HG03280 (cell line): ENCODE measurements at regions not wholly inside any gene's neighbourhood (a gene's known extent, or its start where the extent isn't known, plus 50 kb on each side); places are given as distances from the start of the nearest gene placed in this dataset.

Experiments used
- ATAC-seq: cut with Tn5 transposase; IDR thresholded peaks from one replicate; pipeline ENCODE4 v1.9.1; 2021; ENCODE audit warnings: mild to moderate bottlenecking, moderate library complexity; ENCODE audit not compliant: unreplicated experiment

DNA sequence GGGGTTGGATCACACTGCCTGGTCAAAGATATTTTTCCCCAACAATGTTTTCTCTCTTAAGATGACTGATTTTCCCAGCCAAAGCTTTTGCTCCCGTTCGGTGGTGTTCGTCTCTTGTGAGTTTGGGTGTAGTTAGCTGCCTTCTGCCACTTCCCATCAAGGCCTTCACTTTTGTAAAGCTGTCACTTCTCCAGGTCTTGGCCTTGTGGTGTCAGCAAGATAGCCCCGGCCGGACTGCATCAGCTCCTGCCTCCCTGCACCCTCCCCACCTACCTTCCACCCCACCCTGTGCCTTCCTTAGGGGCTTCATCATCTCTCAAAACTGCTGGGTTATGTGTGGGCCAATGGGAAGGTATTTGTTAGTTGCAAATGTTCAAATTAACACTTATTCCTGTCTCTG, 228.9 kb downstream of the BCL11A start:
- no peak for ATAC-seq

DNA sequence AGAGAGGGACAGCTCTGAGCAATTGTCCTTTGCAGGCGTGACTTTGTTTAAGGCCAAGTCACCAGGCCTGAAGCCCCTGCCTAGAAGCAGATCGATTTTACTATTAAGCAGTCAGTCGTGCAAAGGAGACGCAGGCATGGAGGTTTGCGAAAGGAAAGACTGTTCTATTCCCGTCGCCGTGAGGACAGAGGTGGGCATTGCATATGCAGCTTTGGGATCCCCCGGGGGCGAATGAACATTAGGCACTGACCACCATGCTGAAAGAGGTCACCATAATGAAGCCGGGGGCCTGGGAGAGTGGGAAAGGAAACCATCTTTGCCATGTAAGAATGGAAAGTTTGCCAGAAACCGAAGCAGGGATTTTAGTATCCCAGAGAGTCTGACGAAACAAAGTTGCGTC, 231.6 kb downstream of the BCL11A start:
- no peak for ATAC-seq

DNA sequence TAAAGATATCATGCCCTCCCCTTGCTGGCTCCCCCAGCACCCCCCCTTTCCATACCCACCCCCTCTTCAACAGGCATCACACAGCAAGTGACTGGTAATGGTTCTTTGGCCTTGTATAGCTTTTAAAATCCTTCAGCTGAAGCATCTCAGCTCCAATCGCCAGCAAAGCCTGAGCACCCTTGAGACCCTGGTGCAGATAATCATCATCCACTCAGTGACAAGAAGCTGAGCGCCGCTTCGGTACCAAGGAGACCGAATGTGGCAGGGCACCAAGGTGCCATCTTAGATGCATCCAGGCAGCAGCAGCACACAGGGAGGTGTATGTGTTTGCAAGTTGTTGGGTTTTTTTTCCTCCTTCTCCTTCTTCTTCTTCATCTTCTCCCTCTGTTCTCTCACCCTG, 232.7 kb downstream of the BCL11A start:
- ATAC-seq: no peak

DNA sequence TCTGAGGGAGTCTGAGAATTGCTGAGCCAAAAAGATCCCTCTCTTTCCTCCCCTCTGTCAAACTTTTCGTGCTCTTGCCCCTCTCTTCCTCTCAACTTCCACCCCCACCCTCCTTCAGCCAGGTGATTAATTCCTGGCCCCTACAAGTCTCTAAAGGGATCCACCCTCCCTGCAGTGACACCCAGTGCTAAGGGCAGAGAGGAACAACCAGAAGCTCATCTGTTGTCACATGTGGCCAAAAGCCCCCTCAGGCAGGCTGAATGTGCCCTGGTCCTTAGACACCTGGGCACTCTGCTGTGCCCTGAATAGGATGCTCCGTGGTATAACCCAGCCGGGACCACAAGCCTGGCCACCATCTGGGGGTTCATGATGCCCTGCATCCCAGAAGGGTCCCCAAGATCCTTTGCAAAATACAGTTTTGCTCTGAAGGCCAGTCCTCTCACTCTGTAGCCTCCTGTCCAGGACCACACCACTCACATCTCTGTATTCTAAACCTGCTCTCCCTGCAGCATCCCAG, 234.4 kb downstream of the BCL11A start:
- ATAC-seq: no peak

DNA sequence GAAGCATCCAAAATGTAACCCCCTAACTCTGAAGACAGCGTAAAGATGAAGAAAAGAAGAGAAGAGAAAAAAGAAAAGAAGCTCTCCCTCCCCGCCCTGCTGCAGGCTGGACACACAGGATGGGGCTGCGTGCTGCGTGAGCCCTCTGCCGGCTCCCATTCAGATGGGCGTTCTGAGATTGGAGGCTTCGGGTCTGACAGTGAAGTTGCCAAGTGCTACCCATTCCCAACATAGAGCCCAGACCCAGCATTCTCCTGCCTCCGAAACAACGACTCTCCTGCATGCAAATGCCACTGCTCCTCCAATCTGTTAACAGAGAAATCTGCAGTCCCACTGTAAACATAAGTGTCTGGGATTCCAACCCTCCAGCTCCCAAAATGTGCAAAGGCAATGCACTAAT, 234.9 kb downstream of the BCL11A start:
- ATAC-seq: no peak

DNA sequence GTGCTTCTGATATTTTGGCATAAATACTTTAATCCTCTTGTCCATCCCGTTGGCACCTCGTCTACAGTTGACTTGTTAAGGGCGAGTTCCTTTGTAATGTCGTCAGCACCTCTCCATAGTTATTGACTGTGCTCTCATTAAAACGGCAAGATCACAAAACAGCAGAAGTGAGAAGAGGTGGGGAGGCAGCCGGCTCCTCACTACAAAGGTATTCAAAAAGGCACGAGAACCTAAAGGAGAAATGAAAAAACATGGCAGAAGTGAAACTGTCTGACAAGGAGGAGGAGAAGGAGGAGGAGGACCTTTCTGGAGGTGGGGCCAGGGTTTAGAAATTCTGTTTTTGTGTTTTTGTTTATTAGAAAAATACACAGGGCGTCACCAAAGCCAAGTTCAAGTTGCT, 235.6 kb downstream of the BCL11A start:
- peak; percentile 81 for ATAC-seq

DNA sequence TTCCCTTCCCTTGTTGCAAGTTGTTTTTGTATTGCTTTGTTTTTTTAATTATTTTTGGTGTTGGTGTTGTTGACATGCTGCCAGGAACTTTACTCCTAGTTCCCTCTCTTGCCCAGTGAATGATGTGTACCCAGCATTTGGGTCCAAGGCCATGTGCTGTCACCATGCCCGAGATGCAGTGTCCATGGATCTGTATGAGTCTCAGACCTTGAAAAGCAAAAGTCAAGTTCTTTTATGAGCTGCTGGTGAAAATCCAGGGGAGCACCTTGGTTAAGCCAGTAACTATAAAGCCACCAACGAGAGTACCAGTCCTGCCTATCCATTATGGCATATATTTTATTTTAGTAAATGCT, 236.4 kb downstream of the BCL11A start:
- no peak for ATAC-seq

DNA sequence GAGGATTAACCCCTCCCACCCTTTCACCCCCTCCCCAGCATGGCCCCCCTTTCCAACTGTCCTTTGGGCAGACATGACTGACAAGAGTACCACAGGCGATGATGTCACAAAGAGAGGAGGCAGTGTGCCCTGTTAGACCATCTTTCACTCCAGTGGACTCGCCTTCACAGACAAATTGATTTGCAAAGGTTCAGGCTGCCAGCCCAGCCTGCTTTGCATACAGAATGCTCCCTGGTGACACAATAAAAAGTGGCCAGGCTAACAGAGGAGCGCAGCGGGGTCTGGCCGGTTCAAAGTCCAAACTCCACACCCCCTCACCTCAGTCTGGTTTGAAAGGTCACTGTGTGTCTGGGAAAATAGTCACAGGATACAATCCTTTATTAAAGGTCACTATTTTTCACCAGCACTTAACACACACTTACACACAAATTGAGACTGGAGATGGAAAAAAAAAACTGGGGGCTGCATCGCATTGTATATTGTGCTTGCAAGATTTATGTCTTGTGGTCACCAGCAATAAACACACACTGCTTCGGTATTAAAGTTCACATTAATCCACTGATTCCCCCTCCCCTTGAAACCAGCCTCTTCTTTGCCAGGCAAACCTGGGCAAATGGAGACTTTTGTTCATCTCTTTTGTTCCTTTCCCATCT, 236.9 kb downstream of the BCL11A start:
- ATAC-seq: no peak

DNA sequence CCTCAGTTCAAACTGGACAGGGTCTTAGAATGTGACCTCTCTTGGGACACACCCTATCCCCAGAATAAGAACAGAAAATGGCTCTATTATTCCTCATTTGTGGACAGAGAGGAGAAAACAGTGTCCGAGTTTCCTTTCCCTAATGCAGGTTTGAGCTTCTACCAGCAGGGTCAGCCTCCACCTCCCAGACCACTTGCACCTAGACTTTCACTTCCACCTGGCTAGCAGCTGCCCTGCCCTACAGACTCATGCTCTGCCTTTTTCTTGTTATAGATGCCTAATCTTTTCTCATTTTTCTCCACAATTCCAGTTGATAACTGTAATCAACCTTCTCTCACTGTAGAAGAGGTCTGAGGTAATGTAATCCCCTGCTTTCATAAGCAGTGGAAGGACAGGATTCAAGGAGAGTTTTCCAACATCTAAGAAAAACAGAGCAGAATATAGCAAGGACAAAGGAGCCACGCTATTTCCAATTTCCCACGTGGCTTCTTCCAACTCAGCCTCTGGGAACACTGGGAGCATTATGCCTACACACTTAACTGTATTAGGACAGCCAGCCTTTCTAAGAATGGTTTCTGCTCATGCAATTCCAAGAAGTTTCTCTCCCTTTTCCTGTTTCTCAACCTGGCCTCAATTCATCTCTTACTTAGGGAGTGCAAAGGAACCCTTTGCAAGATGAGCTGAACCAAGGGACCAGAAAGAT, 239.8 kb downstream of the BCL11A start:
- peak; percentile 37 for ATAC-seq

DNA sequence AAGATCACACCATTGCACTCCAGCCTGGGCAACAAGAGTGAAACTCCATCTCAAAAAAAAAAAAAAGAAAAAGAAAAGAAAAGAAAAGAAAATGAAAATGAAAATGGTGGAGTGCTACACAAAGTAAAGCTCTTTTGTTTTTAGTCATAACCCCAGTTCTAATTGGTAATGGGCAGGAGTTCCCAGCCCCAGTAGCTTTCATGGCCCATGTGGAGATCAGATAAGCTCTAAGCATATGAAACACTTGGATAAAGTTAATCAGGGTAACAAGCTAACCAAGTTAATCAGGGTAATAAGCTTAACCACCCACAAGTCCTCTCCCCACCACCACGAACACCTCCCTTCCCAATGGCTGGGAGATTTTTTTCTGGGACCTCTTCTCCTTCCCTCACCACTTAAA, 240.8 kb downstream of the BCL11A start:
- ATAC-seq: peak; percentile 81

DNA sequence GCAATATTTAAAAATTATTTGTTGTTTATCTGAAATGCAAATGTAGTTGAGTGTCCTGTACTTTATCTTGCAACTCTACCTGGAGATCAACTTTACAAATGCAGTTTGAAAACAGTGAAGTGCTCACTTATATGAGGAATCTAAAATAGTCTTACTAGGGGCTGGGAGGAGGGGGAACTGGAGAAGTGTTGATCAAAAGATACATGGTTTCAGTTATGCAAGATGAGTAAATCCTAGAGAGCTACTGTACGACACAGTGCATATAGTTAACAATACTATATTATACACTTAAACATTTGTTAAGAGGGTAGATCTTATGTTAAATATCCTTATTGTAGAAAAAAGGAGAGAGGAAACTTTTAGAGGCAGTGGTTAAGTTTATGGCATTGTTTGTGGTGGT, 241.9 kb downstream of the BCL11A start:
- no peak for ATAC-seq

DNA sequence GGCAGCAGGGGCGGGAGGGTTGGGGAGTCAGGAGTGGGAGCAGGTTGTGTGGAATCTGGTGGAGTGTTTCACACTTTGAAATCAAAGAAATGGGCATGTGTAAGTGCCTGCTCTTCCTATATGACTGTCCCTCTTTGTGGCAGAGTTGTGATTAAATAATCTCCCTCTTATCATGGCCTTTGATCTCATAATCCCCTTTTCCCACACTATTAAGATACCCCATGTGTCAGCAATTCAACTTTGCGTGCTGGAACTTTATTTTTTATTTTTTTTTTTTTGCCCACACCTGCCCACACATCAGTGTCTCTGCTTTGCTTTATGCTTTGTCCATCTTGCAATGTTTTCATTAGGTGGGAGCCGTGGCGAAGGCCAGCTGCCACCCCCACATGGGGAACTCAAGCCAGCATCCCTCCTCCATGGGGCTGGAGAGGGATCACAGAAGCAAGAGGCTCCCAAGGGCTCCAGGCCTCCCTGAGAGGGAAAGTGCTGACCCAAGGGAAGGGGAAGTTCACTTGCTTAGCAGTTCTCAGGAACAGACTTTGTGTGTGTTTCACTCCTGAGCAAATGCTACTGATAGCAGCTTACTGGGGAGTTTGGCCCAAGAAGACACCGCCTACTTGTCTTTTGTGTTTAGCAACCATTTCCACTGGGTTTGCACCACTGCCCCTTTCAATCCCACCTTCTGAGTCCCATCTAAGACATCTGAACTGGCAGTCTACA, 243.4 kb downstream of the BCL11A start:
- no peak for ATAC-seq

DNA sequence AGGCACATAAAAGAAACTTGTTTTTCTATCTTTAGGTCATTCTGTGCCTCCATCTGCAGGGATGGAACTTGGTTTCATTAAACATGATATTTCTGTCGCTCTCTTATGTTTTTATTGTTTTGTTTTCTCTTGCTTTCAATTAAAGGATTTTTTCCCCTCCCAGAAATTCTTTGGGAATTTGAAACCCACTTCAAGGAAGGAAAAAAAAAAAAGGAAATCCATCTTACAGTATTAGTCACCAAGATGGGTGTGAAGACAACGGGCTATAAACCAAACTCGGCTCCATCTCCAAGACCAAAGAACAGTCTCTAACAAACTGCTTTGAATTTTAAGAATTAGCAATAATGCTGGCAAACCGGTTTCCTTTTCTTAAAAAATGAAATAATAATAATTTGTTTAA, 244.1 kb downstream of the BCL11A start:
- no peak for ATAC-seq

DNA sequence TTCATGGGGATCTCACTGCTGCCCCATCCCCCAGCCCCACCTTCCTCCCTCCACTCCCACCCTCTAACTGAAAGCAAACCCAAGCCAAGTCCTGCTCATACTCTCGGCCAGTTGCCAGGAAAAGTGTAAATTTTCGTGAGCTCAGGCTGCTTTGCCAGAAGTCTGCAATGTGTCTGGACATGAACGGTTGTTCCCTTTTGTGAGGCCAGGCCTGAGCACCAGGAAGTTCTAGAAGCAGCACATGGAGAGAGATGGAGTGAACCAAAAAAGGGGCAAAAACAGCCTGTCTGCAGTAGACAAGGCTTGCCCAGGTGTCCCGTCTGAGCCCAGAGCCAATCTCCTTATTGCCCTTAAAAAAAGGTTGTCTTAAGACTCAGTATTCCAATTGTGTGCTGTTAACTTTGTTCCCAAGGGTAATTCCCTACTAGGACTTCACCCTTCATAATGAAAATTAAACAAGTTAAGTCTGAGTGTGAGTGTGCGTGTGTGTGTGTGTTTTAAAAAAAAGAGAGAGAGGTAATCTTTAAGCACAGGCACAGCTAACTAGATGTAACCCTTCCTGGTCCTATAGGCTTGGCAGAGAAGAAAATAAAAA, 247.1 kb downstream of the BCL11A start:
- ATAC-seq: no peak

DNA sequence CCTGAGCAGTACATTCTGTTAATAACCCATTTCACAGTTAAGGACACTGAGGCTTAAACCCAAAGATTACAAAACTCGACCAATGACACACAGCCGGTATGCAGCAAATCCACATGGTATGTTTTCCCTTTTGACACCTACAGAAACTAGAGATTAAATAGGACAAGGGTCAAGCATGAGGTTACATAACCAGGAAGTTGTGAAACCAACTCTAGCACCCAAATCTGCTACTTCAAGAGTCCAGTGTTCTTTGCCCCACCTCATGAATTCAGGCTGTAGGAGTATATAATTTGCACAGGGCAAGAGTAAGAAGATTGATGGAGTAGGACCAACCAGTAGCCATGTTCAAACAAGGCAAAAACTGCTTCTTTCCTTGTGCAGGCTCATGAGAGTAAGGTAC, 249.8 kb downstream of the BCL11A start:
- ATAC-seq: no peak

DNA sequence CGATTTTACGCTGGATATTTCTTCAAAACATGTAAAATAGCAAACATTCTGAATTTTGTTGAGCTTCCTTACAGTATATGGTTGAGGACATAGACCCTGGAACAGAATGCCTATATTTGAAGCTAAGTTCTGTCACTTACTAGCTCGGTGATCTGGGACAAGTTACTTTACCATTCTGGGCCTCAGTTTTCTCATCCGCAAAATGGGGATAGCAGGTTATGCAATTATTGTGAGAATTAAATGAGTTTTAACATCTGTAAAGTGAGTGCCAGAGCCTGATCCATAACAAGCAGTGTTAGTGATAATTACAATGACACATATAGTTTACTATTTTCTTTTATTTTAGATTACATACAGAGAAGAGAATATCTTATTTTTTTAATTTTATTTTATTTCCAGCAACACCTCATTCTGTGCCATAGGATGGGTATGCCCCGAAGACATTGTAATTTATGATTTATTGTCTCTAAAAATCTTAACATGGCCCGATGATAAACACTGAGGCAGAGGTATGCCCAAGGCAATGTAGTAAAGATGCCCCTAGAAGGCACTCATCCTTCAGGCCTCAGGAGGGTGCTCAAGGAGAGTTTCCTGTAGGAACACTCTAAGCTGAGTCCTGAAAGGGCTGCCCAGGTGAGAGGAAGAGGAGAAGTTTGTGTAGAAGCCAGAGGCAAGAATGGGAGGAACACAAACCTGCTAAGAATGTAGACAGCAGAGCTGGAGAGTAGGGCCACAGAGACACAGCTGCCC, 250.9 kb downstream of the BCL11A start:
- ATAC-seq: no peak

DNA sequence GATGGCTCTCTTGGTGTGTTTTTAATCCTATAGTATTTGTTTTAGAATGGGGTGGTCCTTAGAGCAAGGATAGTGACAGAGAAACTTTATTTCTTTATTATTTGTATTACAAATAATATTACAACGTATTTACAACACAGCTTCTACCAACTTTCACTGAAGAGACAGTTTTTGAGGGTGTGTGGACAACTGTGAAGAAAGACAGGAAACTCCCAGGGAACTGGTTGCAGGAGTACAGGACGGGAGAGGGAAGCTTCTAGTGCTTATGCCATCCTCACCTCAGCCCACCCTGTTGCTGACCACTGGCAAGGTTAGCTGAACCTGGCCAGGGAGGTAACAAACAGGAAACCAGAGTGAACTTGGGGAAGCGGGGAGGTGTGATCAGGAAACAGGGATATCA, 251.7 kb downstream of the BCL11A start:
- no peak for ATAC-seq

DNA sequence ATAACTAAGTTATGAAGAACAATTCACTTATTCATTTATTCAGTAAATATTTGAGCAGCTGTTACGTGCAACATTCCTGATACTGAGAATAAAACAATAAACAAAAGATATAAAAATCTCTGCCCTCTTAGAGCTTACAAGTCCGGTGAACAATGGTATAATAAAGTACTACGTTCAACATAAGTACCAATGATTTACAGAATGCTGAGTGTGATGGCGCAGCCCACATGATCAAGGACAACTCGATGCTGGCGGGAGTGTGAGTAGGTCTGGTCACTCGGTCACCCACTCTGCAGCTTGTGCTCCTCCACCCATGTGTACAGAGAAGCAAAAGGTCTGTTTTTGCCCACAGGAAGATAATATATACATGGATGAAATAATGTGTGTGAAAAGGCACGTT, 254.3 kb downstream of the BCL11A start:
- ATAC-seq: no peak

DNA sequence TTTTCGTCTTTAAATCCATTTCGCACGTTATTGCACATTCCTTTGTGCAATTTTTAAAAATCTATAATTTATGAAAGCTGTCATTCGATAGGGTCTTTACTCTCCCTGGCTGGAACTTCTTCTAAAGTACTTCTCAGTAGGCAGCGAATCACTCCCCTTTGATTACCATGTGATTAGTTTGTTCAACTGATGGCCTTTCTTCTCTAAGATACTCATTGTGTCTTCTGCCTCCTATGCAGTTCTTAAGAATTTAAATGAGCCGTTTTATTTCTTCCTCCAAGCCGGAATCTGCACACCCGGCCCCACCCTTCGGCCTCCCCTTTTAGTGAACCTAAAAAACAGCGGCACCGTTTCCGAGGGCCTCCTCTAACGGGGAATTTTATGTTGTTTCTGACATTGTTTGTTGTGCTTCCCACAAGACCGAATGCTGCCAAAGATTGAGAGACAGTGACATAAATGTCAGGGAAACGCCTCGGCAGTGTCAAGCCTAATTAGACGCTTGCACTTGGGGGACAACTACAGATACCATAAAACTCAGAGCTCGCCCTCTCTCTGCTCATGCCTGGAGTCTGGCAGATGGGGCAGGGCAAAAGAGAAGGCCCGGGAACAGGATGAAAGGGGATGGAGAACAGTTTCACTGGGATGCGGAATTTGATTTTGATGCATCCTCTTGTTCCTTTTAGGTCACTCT, 255.3 kb downstream of the BCL11A start:
- ATAC-seq: no peak

DNA sequence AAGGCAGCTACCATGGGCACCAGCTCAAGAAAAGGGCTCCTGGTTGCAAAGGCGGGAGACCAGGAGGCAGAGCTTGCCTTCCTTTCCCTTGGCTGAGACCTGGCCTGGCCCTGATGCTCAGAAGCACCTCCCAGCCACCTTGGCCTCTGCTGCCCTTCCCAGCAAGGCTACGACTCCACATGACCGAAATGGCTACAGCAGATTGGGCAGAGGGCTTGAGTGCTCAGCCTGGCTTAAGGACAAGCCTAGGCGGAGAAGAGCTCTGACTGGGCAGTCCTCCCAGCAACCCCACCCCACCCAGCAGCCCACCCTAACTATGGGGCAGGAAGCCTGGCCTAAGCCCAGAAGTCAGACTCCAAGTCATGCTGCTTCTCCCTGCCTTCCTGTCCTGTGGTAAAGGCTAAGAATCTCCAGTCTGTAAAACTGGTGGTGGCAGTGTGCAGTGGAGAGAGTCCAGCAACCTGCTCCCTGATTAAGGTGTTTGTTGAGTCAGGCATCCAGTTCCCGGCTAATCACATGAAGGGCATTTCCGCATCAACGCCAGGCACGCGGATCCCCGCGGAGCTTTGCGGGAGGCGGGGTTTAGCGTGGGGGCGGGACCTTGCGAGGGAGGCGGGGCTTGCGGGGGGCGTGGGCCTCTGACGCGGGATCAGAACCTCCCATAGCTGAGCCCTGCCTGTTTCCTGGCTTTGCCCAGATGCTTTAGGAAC, 256.0 kb downstream of the BCL11A start:
- no peak for ATAC-seq
